Fibroblast of mammary gland (primary cell): ENCODE measurements at regions not wholly inside any gene's neighbourhood (a gene's known extent, or its start where the extent isn't known, plus 50 kb on each side); places are given as distances from the start of the nearest gene placed in this dataset.

Experiments used
- DNase-seq: peaks from one replicate; pipeline ENCODE4 v3.0.0-alpha.2; 2010; ENCODE audit warnings: low read depth
- H3K4me3 ChIP-seq: 2 replicates; pipeline ENCODE4 v1.5.1; 2011; ENCODE audit warnings: low read depth, mild to moderate bottlenecking, low read length, moderate library complexity; ENCODE audit not compliant: control insufficient read depth
- CTCF ChIP-seq: conservative IDR thresholded peaks from 2 replicates; pipeline ENCODE4 v1.5.1; 2011; ENCODE audit warnings: low read depth, low read length, inconsistent platforms; ENCODE audit not compliant: control insufficient read depth, insufficient read depth

GRCh38 chr6:71072508-71072907 is 115.6 kb upstream of the B3GAT2 start:
- no peak for TF ChIP-seq CTCF
- peak; percentile 69 for DNase-seq
- H3K4me3 ChIP-seq, result no peak overlapping the region

DNA sequence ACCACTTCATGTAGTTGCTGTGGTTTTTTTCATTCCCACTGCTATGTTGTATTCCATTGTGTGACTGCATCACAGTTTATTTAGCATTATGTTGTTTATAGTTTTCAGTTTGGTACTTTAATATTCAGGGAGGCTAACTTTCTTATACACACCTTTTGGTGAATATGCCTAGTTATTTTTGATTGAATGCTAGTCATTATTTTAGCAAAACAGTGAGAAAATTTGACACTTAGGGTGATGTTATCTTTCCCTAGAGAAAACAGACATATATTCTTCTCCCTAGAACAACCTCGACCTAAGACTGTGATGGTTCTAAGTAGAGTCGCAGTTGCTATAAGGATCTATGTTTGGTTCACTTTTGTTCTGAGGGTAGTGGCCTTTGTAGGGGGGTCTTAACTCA is 120.8 kb upstream of the B3GAT2 start:
- TF ChIP-seq CTCF, result no peak
- no peak overlapping the region for H3K4me3 ChIP-seq
- no peak for DNase-seq

GRCh38 chr6:71079677-71080076 is 122.8 kb upstream of the B3GAT2 start:
- no peak overlapping the region for H3K4me3 ChIP-seq
- peak; percentile 68 for DNase-seq
- no peak for TF ChIP-seq CTCF

- peak; percentile 33 for DNase-seq
- no peak overlapping the region for H3K4me3 ChIP-seq
- no peak for TF ChIP-seq CTCF
These were observed 123.3 kb upstream of the B3GAT2 start for GRCh38 chr6:71080133-71080532.

DNA sequence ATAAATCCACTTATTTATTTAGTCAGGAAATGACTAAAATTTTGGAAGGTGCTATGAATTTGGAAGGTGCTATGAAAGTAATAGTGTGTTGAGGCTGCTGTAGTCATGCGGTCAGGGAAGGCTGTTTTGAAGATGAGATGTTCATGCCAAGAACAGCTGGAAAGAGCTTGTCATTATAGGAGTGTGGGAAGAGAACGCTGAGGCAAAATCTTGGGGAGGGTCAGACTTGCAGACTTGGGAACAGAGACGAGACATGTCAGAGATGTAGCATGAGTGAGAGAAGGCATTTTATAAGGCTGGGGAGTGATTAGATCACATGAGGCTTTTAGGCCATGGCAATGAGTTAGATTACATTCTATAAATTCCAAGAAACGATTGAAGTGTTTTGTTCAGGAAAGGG is 124.0 kb upstream of the B3GAT2 start:
- no peak overlapping the region for H3K4me3 ChIP-seq
- peak; percentile 90 for DNase-seq
- TF ChIP-seq CTCF, result no peak

GRCh38 chr6:71082033-71082650 is 125.3 kb upstream of the B3GAT2 start:
- peak overlapping the region; percentile 11 for H3K4me3 ChIP-seq
- TF ChIP-seq CTCF, result no peak
- peak; percentile 91 for DNase-seq
